Prostate gland (tissue), 2 donors: ENCODE measurements at regions not wholly inside any gene's neighbourhood (a gene's known extent, or its start where the extent isn't known, plus 50 kb on each side); places are given as distances from the start of the nearest gene placed in this dataset.

Source experiments
- DNase-seq: peaks from one replicate; pipeline ENCODE4 v3.0.0-alpha.2; 2019; ENCODE audit warnings: low spot score
- H3K27ac ChIP-seq, 2 donors: fragments of 200-600 bp; sonication (generic); 2 replicates each; pipeline ENCODE4 v1.5.1; 2017 to 2019
- H3K27me3 ChIP-seq: fragments of 200-600 bp; sonication (generic); replicated peaks from 2 replicates; pipeline ENCODE4 v1.5.1; 2019; ENCODE audit not compliant: insufficient read depth
- H3K36me3 ChIP-seq, 2 donors: fragments of 200-600 bp; sonication (generic); 1 replicate in 1 of 2; 2 replicates in 1 of 2; pipeline versions ENCODE4 v1.5.1 to v1.8.1; 2017 to 2019
- H3K4me1 ChIP-seq: fragments of 200-600 bp; sonication (generic); replicated peaks from 2 replicates; pipeline ENCODE4 v1.5.1; 2019
- H3K4me3 ChIP-seq, 2 donors: fragments of 200-600 bp; sonication (generic); 2 replicates each; pipeline ENCODE4 v1.5.1; 2017 to 2019
- H3K9me3 ChIP-seq: fragments of 200-600 bp; sonication (generic); 2 replicates; pipeline ENCODE4 v1.5.1; 2017
- POLR2A ChIP-seq: fragments of 450-650 bp; IDR thresholded peaks from one replicate; pipeline ENCODE4 v1.6.1; 2016; ENCODE audit warnings: antibody characterized with exemption, mild to moderate bottlenecking
- POLR2AphosphoS5 ChIP-seq: sonication (generic); formaldehyde crosslinking; IDR thresholded peaks from one replicate; pipeline ENCODE4 v1.6.1; 2017; ENCODE audit warnings: antibody characterized with exemption
- WGBS: methylation state at CpG from one replicate; pipeline ENCODE4 v1.1.5; 2018; 5-methylcytosine and 5-hydroxymethylcytosine counted together
- intact Hi-C: fragments of 100-400 bp; cut with DNase I; formaldehyde crosslinking; loops from one replicate; pipeline ENCODE4 v1.14.2; 2022
- TF ChIP-seq, protein P1 (sequence below), 4 experiments: fragments of 200-600 bp in 2 of 4; fragments of 450-650 bp in 2 of 4; sonication (generic) in 2 of 4; IDR thresholded peaks; 1 replicate in 3 of 4; 2 replicates in 1 of 4; pipeline ENCODE4 v1.5.1; 2016 to 2019; ENCODE audit warnings: antibody characterized with exemption in 4 of 4, mild to moderate bottlenecking in 2 of 4, moderate library complexity in 2 of 4

GRCh38 chr12:116360579-116361413 lies 83.3 kb upstream of the MED13L start:
- Histone ChIP-seq H3K9me3 (no peaks in the 10 kb centered on the region), H3K4me1 (no peaks in the 10 kb centered on the region), H3K27me3 (no peaks in the 10 kb centered on the region), H3K36me3 (no peaks in the 10 kb centered on the region), H3K27ac (no peak overlapping the region), H3K4me3 (no peak overlapping the region)
- 94% methylated on average over 6 of the region's 6 CpGs for WGBS
- intact Hi-C loops, result no loop called here
- DNase-seq, result no peak
- no peak for TF ChIP-seq POLR2AphosphoS5
- no peak for TF ChIP-seq POLR2A
- TF ChIP-seq, protein P1, sequence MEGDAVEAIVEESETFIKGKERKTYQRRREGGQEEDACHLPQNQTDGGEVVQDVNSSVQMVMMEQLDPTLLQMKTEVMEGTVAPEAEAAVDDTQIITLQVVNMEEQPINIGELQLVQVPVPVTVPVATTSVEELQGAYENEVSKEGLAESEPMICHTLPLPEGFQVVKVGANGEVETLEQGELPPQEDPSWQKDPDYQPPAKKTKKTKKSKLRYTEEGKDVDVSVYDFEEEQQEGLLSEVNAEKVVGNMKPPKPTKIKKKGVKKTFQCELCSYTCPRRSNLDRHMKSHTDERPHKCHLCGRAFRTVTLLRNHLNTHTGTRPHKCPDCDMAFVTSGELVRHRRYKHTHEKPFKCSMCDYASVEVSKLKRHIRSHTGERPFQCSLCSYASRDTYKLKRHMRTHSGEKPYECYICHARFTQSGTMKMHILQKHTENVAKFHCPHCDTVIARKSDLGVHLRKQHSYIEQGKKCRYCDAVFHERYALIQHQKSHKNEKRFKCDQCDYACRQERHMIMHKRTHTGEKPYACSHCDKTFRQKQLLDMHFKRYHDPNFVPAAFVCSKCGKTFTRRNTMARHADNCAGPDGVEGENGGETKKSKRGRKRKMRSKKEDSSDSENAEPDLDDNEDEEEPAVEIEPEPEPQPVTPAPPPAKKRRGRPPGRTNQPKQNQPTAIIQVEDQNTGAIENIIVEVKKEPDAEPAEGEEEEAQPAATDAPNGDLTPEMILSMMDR (IDR thresholded peaks at IDR 0.05), result no peak

DNA sequence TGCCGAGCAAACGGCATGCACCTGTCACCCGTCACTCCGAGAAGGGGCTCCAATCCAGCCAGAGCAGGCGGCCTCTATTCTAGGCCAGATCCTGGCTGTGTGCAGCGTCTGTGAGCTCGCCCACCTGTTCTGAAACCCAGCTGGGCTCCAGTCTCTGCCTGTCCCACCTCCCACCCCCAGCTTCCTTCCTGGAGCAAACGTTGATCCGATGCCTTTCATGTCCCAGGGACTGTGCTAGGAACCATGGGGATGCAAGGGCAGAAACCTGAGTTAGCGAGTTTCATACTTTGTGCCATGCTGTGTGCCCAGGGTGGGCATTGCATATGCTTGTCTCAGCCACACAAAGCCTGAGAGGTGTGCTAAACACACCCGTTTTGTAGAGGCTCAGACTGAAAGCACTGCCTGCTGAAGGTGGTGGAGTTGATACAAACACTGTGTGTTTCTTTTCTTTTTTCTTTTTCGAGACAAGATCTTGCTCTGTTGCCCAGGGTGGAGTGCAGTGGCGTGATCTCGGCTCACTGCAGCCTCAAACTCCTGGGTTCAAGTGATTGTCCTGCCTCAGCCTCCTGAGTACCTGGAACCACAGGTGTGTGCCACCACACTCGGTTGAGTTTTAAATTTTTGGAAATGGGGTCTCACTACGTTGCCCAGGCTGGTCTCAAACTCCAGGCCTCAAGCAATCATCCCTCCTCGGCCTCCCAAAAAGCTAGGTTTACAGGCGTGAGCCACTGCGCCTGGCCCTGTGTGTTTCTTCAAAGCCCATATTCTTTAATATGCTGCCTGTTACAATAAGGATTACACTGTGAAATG lies 84.1 kb upstream of the MED13L start:
- WGBS, result 69% methylated on average over 19 of the region's 19 CpGs
- intact Hi-C loops, result no loop called here
- H3K27ac ChIP-seq, result no peak overlapping the region

GRCh38 chr12:116365114-116365513 lies 87.6 kb upstream of the MED13L start:
- DNase-seq, result no peak
- Histone ChIP-seq H3K36me3 (no peaks in the 10 kb centered on the region), H3K4me1 (no peaks in the 10 kb centered on the region), H3K9me3 (no peaks in the 10 kb centered on the region), H3K27me3 (no peaks in the 10 kb centered on the region), H3K27ac (no peak overlapping the region), H3K4me3 (no peak overlapping the region)
- TF ChIP-seq, protein P1 (IDR thresholded peaks at IDR 0.05), result no peak
- TF ChIP-seq POLR2A, result no peak
- no peak for TF ChIP-seq POLR2AphosphoS5
- 94% methylated on average over 2 of the region's 2 CpGs for WGBS
- intact Hi-C loops, result no loop called here

More for the DNA sequence above, 84.1 kb upstream of the MED13L start:
- Histone ChIP-seq H3K27me3 (no peaks in the 10 kb centered on the region), H3K4me3 (no peak overlapping the region), H3K36me3 (no peaks in the 10 kb centered on the region), H3K4me1 (no peaks in the 10 kb centered on the region), H3K9me3 (no peaks in the 10 kb centered on the region)
- no peak for DNase-seq
- TF ChIP-seq POLR2AphosphoS5 (no peak), POLR2A (no peak)
- TF ChIP-seq, protein P1 (IDR thresholded peaks at IDR 0.05), result no peak

DNA sequence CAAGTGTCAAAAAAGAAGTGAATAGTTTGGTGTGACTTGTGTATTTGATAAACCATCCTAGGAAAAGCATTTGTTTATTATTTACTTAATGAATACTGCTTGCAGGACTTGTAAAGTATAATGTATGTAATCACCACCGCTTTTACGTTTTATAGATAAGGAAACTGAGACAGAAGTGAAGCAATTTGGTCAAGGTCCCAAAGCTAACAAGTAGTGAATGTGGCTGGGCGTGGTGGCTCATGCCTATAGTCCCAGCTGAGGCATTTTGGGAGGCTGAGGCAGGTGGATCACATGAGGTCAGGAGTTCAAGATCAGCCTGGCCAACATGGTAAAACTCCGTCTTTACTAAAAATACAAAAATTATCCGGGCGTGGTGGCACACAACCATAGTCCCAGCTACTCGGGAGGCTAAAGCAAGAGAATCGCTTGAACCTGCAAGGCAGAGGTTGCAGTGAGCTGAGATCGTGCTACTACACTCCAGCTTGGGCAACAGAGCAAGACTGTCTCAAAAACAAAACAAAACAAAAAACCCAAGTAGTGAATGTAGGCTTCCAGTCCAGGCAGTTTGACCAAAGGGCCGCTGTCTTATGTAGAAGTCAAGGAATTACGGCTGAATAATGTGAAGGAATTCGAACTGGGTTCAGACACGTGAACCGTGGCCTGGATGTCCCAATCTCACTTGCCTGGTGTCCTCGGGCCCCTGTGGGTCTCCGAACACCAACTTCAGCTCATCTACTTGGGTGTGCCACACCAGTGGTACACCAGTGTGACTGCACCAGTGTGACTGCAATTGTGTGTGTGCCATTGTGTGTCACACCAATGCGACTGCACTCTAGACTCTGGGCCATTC lies 88.3 kb upstream of the MED13L start:
- TF ChIP-seq POLR2A (no peak), POLR2AphosphoS5 (no peak)
- TF ChIP-seq, protein P1 (IDR thresholded peaks at IDR 0.05), result no peak
- Histone ChIP-seq H3K4me3 (no peak overlapping the region), H3K27me3 (no peaks in the 10 kb centered on the region), H3K36me3 (no peaks in the 10 kb centered on the region), H3K9me3 (no peaks in the 10 kb centered on the region), H3K4me1 (no peaks in the 10 kb centered on the region), H3K27ac (no peak overlapping the region)
- WGBS, result 89% methylated on average over 17 of the region's 17 CpGs
- intact Hi-C loops, result no loop called here
- no peak for DNase-seq
